Epithelial cell of proximal tubule (primary cell): ENCODE measurements at regions not wholly inside any gene's neighbourhood (a gene's known extent, or its start where the extent isn't known, plus 50 kb on each side); places are given as distances from the start of the nearest gene placed in this dataset.

Experiments
- DNase-seq: peaks from one replicate; pipeline ENCODE4 v3.0.0-alpha.2; 2011; ENCODE audit warnings: low read depth
- H3K4me3 ChIP-seq: 2 replicates; pipeline ENCODE4 v1.5.1; 2011; ENCODE audit warnings: low read depth, mild to moderate bottlenecking, low read length
- CTCF ChIP-seq: conservative IDR thresholded peaks from 2 replicates; pipeline ENCODE4 v1.5.1; 2012; ENCODE audit warnings: low read depth, mild to moderate bottlenecking, low read length

GRCh38 chr3:135310317-135310716, 515.3 kb downstream of the EPHB1 start:
- no peak overlapping the region for H3K4me3 ChIP-seq
- no peak for DNase-seq
- no peak for TF ChIP-seq CTCF

GRCh38 chr3:135311699-135312098, 516.6 kb downstream of the EPHB1 start:
- DNase-seq = peak; percentile 36

GRCh38 chr3:135314237-135314636, 519.2 kb downstream of the EPHB1 start:
- H3K4me3 ChIP-seq = no peak overlapping the region
- no peak for TF ChIP-seq CTCF
- DNase-seq = no peak

More at GRCh38 chr3:135311699-135312098, 516.6 kb downstream of the EPHB1 start:
- TF ChIP-seq CTCF = no peak
- H3K4me3 ChIP-seq = no peak overlapping the region

GRCh38 chr3:135324301-135324700, 529.2 kb downstream of the EPHB1 start:
- no peak for DNase-seq
- TF ChIP-seq CTCF = no peak
- no peak overlapping the region for H3K4me3 ChIP-seq

GRCh38 chr3:135325096-135325495, 530.0 kb downstream of the EPHB1 start:
- no peak for TF ChIP-seq CTCF
- no peak overlapping the region for H3K4me3 ChIP-seq
- no peak for DNase-seq

- no peak overlapping the region for H3K4me3 ChIP-seq
- no peak for DNase-seq
- TF ChIP-seq CTCF = no peak
These were observed 530.7 kb downstream of the EPHB1 start for GRCh38 chr3:135325726-135326235.

- no peak overlapping the region for H3K4me3 ChIP-seq
- no peak for DNase-seq
- no peak for TF ChIP-seq CTCF
These were observed 531.8 kb downstream of the EPHB1 start for GRCh38 chr3:135326851-135327250.
